HEK293T (cell line): ENCODE measurements at regions not wholly inside any gene's neighbourhood (a gene's known extent, or its start where the extent isn't known, plus 50 kb on each side); places are given as distances from the start of the nearest gene placed in this dataset.

Experiments used
- ARNT ChIP-seq: fragments of 450-650 bp; IDR thresholded peaks from 2 replicates; pipeline ENCODE4 v1.6.1; 2017; ENCODE audit warnings: mild to moderate bottlenecking
- BHLHE40 ChIP-seq: fragments of 450-650 bp; IDR thresholded peaks from 2 replicates; pipeline ENCODE4 v1.6.1; 2016; ENCODE audit warnings: mild to moderate bottlenecking, moderate library complexity, borderline replicate concordance
- CTBP1 ChIP-seq: fragments of 450-650 bp; IDR thresholded peaks from 2 replicates; pipeline ENCODE4 v1.6.1; 2016; ENCODE audit warnings: borderline replicate concordance
- ELF4 ChIP-seq: fragments of 450-650 bp; IDR thresholded peaks from 2 replicates; pipeline ENCODE4 v1.6.1; 2017; ENCODE audit warnings: antibody characterized with exemption
- FOXK2 ChIP-seq: fragments of 450-650 bp; IDR thresholded peaks from 2 replicates; pipeline ENCODE4 v1.6.1; 2016; ENCODE audit warnings: mild to moderate bottlenecking
- FOXM1 ChIP-seq: fragments of 450-650 bp; IDR thresholded peaks from 2 replicates; pipeline ENCODE4 v1.6.1; 2017; ENCODE audit warnings: mild to moderate bottlenecking, borderline replicate concordance
- HDGF ChIP-seq: fragments of 450-650 bp; IDR thresholded peaks from 2 replicates; pipeline ENCODE4 v1.6.1; 2017; ENCODE audit warnings: antibody characterized with exemption, borderline replicate concordance
- LEF1 ChIP-seq: fragments of 450-650 bp; IDR thresholded peaks from 2 replicates; pipeline ENCODE4 v1.6.1; 2017; ENCODE audit warnings: mild to moderate bottlenecking, borderline replicate concordance
- SP1 ChIP-seq: fragments of 450-650 bp; IDR thresholded peaks from 2 replicates; pipeline ENCODE4 v1.6.1; 2017
- TARDBP ChIP-seq: fragments of 450-650 bp; IDR thresholded peaks from 2 replicates; pipeline ENCODE4 v1.6.1; 2016
- TF ChIP-seq, protein P1 (sequence below): fragments of 450-650 bp; IDR thresholded peaks from 2 replicates; pipeline ENCODE4 v1.6.1; 2016

DNA sequence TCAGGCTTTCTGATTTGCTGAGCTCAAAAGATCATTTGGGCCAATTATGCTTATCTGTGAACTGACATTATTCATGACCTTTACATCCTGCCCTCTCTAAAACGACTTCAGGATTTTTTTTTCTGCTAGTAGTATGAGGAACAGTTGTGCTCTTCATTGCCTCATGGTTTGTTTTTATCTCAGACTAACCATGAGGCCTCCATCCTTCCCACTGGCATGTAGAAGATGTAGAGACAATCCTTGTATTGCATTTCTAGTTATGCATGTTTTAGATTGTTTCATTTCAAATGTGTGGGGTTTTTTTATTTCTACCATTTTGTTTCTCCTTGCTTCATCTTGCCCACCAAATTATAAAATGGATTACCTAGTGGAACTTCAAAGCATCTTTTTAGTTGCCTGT, 82.8 kb upstream of the C1orf87 start:
- no peak for TF ChIP-seq SP1
- no peak for TF ChIP-seq FOXK2
- no peak for TF ChIP-seq ELF4
- TF ChIP-seq ARNT, result no peak
- TF ChIP-seq TARDBP, result no peak
- no peak for TF ChIP-seq BHLHE40
- TF ChIP-seq, protein P1, sequence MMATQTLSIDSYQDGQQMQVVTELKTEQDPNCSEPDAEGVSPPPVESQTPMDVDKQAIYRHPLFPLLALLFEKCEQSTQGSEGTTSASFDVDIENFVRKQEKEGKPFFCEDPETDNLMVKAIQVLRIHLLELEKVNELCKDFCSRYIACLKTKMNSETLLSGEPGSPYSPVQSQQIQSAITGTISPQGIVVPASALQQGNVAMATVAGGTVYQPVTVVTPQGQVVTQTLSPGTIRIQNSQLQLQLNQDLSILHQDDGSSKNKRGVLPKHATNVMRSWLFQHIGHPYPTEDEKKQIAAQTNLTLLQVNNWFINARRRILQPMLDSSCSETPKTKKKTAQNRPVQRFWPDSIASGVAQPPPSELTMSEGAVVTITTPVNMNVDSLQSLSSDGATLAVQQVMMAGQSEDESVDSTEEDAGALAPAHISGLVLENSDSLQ, result no peak
- TF ChIP-seq HDGF, result no peak
- no peak for TF ChIP-seq FOXM1
- no peak for TF ChIP-seq LEF1
- TF ChIP-seq CTBP1, result no peak
